SK-N-SH treated with all-trans-retinoic acid at 6 μM for 48 hours (cell line): ENCODE measurements at regions not wholly inside any gene's neighbourhood (a gene's known extent, or its start where the extent isn't known, plus 50 kb on each side); places are given as distances from the start of the nearest gene placed in this dataset.

ENCODE experiments used
- ESRRG ChIP-seq: fragments of 250-450 bp; sonication (Bioruptor Pico); IDR thresholded peaks from 2 replicates; pipeline ENCODE4 v1.6.1; 2021; ENCODE audit warnings: mild to moderate bottlenecking
- ISL1 ChIP-seq: fragments of 250-450 bp; sonication (Bioruptor Pico); IDR thresholded peaks from 2 replicates; pipeline ENCODE4 v2.1.2; 2022; ENCODE audit warnings: mild to moderate bottlenecking, moderate library complexity
- RARB ChIP-seq: fragments of 250-450 bp; sonication (Bioruptor Pico); IDR thresholded peaks from 2 replicates; pipeline ENCODE4 v1.8.0; 2021; ENCODE audit warnings: mild to moderate bottlenecking, moderate library complexity
- ZC3H10 ChIP-seq: fragments of 250-450 bp; sonication (Bioruptor Pico); IDR thresholded peaks from 2 replicates; pipeline ENCODE4 v1.5.1; 2021; ENCODE audit warnings: mild to moderate bottlenecking, moderate library complexity
- ZNF70 ChIP-seq: fragments of 450-650 bp; formaldehyde crosslinking; IDR thresholded peaks from 2 replicates; pipeline ENCODE4 v1.5.0; 2020; ENCODE audit warnings: mild to moderate bottlenecking, moderate library complexity

DNA sequence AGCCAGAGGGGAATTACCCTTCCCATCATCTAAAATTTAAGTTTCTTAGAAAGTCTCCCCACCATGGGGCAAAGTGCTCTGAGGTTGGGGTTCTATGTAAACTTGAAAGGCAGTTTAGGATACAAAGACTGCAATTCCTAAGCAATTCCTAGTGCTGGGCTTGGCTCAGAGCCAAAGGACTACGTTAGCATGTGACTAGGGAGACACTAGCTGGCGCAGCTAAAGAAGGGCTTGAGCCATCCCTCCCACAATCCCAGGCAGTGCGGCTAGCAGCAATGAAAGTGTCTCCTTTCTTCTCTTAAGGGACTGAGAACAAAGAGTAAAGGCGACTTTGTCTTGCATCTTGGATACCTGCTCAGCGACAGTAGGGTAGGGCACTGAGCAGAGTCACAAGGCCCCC lies 306.6 kb upstream of the FKBP1C start:
- no peak for TF ChIP-seq ZNF70 (CRISPR knock-in tag)
- TF ChIP-seq RARB (CRISPR knock-in tag), result no peak
- no peak for TF ChIP-seq ISL1 (CRISPR knock-in tag)
- TF ChIP-seq ZC3H10 (CRISPR knock-in tag), result no peak
- no peak for TF ChIP-seq ESRRG (CRISPR knock-in tag)
